HG03064 (cell line): ENCODE measurements at regions not wholly inside any gene's neighbourhood (a gene's known extent, or its start where the extent isn't known, plus 50 kb on each side); places are given as distances from the start of the nearest gene placed in this dataset.
"Not testable (repeated sequence)": the region's sequence is repeated elsewhere in the genome, so short reads cannot be mapped to it uniquely, and the experiment has no call there.

ENCODE experiments used
- ATAC-seq: cut with Tn5 transposase; IDR thresholded peaks from one replicate; pipeline ENCODE4 v1.9.1; 2021; ENCODE audit warnings: low read depth; ENCODE audit not compliant: unreplicated experiment

GRCh38 chr13:54975676-54976075, 1947.1 kb downstream of the OLFM4 start:
- ATAC-seq, result no peak

GRCh38 chr13:54980651-54981050, 1952.0 kb downstream of the OLFM4 start:
- ATAC-seq, result no peak

- ATAC-seq, result no peak
Observed at GRCh38 chr13:54989418-54989817, 1960.8 kb downstream of the OLFM4 start.

GRCh38 chr13:54999399-54999907, 1970.8 kb downstream of the OLFM4 start:
- ATAC-seq, result no peak

GRCh38 chr13:55000043-55000442, 1971.4 kb downstream of the OLFM4 start:
- no peak for ATAC-seq

- ATAC-seq, result no peak
Observed at GRCh38 chr13:55000844-55001243, 1972.2 kb downstream of the OLFM4 start.

GRCh38 chr13:55001881-55002280, 1973.3 kb downstream of the OLFM4 start:
- no peak for ATAC-seq

GRCh38 chr13:55007681-55008080, 1979.1 kb downstream of the OLFM4 start:
- no peak for ATAC-seq

GRCh38 chr13:55013051-55013450, 1984.4 kb downstream of the OLFM4 start:
- no peak for ATAC-seq

- ATAC-seq, result no peak
Observed at GRCh38 chr13:55029280-55029679, 2000.7 kb downstream of the OLFM4 start.

- no peak for ATAC-seq
Observed at GRCh38 chr13:55038230-55038629, 2009.6 kb downstream of the OLFM4 start.

- ATAC-seq, result not testable (repeated sequence)
Observed at GRCh38 chr13:55053891-55054550, 2025.4 kb downstream of the OLFM4 start.

- ATAC-seq, result not testable (repeated sequence)
Observed at GRCh38 chr13:55055666-55056065, 2027.1 kb downstream of the OLFM4 start.

GRCh38 chr13:55062662-55063061, 2034.0 kb downstream of the OLFM4 start:
- no peak for ATAC-seq

- no peak for ATAC-seq
Observed at GRCh38 chr13:55067946-55068345, 2039.3 kb downstream of the OLFM4 start.

GRCh38 chr13:55069746-55070145, 2041.1 kb downstream of the OLFM4 start:
- ATAC-seq, result no peak

- ATAC-seq, result no peak
Observed at GRCh38 chr13:55073000-55073399, 2044.4 kb downstream of the OLFM4 start.

- no peak for ATAC-seq
Observed at GRCh38 chr13:55084630-55085029, 2056.0 kb downstream of the OLFM4 start.

- no peak for ATAC-seq
Observed at GRCh38 chr13:55087085-55087484, 2053.6 kb upstream of the PRR20A start.

GRCh38 chr13:55090612-55091011, 2050.1 kb upstream of the PRR20A start:
- no peak for ATAC-seq

- ATAC-seq, result no peak
Observed at GRCh38 chr13:55091172-55091571, 2049.5 kb upstream of the PRR20A start.

- ATAC-seq, result no peak
Observed at GRCh38 chr13:55106509-55106908, 2034.2 kb upstream of the PRR20A start.

- ATAC-seq, result no peak
Observed at GRCh38 chr13:55120631-55121030, 2020.1 kb upstream of the PRR20A start.
